Peyer's patch (tissue), 4 donors: ENCODE measurements at regions not wholly inside any gene's neighbourhood (a gene's known extent, or its start where the extent isn't known, plus 50 kb on each side); places are given as distances from the start of the nearest gene placed in this dataset.

Experiments
- DNase-seq, 3 donors: peaks; one replicate each; pipeline ENCODE4 v3.0.0-alpha.2; 2017 to 2019
- H3K27ac ChIP-seq, 4 donors: fragments of 200-600 bp; sonication (generic); one replicate each; pipeline ENCODE4 v1.5.1; 2016 to 2019
- H3K27me3 ChIP-seq, 2 donors: fragments of 200-600 bp; sonication (generic); one replicate each; pipeline ENCODE4 v1.5.1; 2019
- H3K36me3 ChIP-seq, 3 donors: fragments of 200-600 bp; sonication (generic); one replicate each; pipeline ENCODE4 v1.5.1; 2016 to 2019
- H3K4me1 ChIP-seq, 4 donors: fragments of 200-600 bp; sonication (generic); one replicate each; pipeline ENCODE4 v1.5.1; 2016 to 2019
- H3K4me3 ChIP-seq, 4 donors: fragments of 200-600 bp; sonication (generic); 1 replicate in 3 of 4; 2 replicates in 1 of 4; pipeline ENCODE4 v1.5.1; 2016 to 2019; ENCODE audit warnings: mild to moderate bottlenecking in 1 of 4
- H3K9me3 ChIP-seq, 4 donors: fragments of 200-600 bp; sonication (generic); one replicate each; pipeline ENCODE4 v1.5.1; 2016 to 2019; ENCODE audit warnings: mild to moderate bottlenecking in 1 of 4
- POLR2A ChIP-seq, 2 donors: fragments of 450-650 bp; IDR thresholded peaks; one replicate each; pipeline ENCODE4 v1.5.1; 2017; ENCODE audit warnings: antibody characterized with exemption in 2 of 2, mild to moderate bottlenecking in 2 of 2, moderate library complexity in 2 of 2
- TF ChIP-seq, protein P1 (sequence below), 6 experiments: fragments of 450-650 bp in 4 of 6; fragments of 200-600 bp in 2 of 6; sonication (generic) in 1 of 6; IDR thresholded peaks; one replicate each; pipeline ENCODE4 v1.5.1; 2017 to 2019; ENCODE audit warnings: antibody characterized with exemption in 6 of 6, mild to moderate bottlenecking in 3 of 6, moderate library complexity in 1 of 6

DNA sequence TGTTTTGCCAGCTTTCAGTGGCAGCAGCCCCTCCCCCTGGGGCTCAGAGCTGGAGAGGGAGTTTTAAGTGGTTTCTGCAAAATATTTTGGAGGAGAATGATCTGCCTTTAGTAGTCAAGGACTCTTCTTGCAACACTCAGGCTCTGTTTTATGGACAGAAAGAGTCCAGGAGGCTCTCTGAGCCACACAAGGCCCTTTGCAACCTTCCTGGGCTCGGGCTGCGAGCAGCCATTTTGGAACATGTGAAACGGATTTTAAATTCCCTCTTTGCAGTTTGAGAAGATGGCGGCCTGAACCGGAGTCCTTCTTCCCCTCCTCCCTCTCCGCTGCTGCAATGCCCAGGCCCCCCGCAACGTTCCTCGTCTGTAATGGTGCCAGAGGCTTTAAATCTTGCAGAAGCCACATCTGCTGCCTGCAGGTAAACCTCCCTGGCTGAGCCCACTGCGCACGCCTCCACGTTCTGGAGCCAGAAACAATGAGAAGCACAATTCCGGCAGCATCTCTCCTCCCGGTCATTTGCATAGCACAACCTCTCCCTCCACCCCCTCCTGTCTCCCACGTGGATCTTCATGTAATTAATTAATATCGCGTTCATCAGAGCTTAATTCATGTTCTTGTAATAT, 386.1 kb downstream of the SEC14L1 start:
- H3K27ac ChIP-seq, result no peak overlapping the region
- H3K4me3 ChIP-seq, result no peak overlapping the region

DNA sequence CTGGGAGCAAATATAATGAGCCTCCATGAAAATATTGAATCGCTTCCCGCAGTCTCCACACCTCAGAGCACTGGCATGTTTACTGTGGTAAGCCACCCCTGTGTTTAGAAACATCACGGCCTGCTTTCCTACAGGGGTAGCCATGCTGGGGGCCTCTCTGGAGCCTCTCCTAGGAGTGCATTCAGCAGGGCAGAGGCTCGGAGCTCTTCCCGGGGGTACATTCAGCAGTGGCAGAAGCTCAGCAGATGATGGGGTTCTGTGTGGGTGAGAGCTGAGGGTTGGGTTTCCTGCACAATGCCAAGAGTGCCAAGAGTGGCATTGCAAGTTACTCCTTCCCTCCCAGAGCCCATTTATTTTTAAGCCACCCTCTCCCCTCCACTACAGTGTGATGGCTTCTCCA, 386.6 kb downstream of the SEC14L1 start:
- Histone ChIP-seq H3K27me3 (peaks cover 0 to 6% of the 10 kb centered on the region in 2 donors), H3K4me1 (peaks cover 0 to 8% (median 0%) of the 10 kb centered on the region in 4 donors), H3K4me3 (no peak overlapping the region), H3K36me3 (no peaks in the 10 kb centered on the region), H3K27ac (no peak overlapping the region), H3K9me3 (no peaks in the 10 kb centered on the region)
- no peak for DNase-seq
- TF ChIP-seq POLR2A (IDR thresholded peaks at IDR 0.05), result no peak
- TF ChIP-seq, protein P1, sequence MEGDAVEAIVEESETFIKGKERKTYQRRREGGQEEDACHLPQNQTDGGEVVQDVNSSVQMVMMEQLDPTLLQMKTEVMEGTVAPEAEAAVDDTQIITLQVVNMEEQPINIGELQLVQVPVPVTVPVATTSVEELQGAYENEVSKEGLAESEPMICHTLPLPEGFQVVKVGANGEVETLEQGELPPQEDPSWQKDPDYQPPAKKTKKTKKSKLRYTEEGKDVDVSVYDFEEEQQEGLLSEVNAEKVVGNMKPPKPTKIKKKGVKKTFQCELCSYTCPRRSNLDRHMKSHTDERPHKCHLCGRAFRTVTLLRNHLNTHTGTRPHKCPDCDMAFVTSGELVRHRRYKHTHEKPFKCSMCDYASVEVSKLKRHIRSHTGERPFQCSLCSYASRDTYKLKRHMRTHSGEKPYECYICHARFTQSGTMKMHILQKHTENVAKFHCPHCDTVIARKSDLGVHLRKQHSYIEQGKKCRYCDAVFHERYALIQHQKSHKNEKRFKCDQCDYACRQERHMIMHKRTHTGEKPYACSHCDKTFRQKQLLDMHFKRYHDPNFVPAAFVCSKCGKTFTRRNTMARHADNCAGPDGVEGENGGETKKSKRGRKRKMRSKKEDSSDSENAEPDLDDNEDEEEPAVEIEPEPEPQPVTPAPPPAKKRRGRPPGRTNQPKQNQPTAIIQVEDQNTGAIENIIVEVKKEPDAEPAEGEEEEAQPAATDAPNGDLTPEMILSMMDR (IDR thresholded peaks at IDR 0.05), result no peak

More for the DNA sequence above, 386.1 kb downstream of the SEC14L1 start:
- TF ChIP-seq POLR2A (IDR thresholded peaks at IDR 0.05), result no peak
- TF ChIP-seq, protein P1 (IDR thresholded peaks at IDR 0.05), result no peak
- Histone ChIP-seq H3K27me3 (peaks cover 0 to 6% of the 10 kb centered on the region in 2 donors), H3K9me3 (no peaks in the 10 kb centered on the region), H3K36me3 (no peaks in the 10 kb centered on the region), H3K4me1 (peaks cover 0 to 8% (median 0%) of the 10 kb centered on the region in 4 donors)
- DNase-seq, result no peak

DNA sequence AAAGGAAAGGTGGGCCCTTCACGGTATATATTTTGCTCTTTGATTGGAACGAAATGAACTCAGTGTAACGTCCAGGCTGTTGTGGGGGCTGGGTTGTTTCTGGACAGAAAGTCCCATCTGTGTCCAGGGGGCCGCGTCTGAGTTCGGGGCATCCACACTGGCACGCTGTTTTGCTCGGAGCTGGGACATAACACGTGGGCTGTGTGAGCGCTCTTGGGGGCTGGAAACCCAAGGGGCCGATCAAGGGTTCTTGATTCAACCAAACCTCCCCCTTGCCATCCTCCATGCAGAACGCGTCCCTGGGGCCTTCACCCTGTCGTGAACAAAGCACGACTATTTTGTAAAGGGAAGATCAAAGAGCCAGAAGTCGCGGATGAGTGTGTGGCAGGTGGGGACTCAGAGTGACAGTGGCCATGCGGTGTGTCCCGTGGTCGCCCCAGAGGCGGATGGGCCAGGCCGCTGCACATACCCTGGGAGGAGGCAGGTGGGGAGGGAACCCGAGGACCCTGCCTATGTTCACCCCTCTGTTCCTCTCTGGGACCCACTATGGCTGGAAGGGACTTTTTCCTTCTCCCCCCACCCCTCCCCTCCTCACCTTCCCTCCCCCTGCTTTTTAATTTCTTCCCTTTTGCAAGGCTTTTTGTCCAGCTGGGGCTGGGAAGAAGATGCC, 387.2 kb downstream of the SEC14L1 start:
- peaks cover 0 to 8% (median 0%) of the 10 kb centered on the region in 4 donors for H3K4me1 ChIP-seq
- no peaks in the 10 kb centered on the region for H3K36me3 ChIP-seq
- no peak for DNase-seq
- no peak overlapping the region for H3K27ac ChIP-seq
- peak overlapping the region in 1 of 4 donors; percentile 29 for H3K4me3 ChIP-seq
- H3K9me3 ChIP-seq, result no peaks in the 10 kb centered on the region
- TF ChIP-seq, protein P1 (IDR thresholded peaks at IDR 0.05), result no peak
- TF ChIP-seq POLR2A (IDR thresholded peaks at IDR 0.05), result no peak
- peaks cover 0 to 6% of the 10 kb centered on the region in 2 donors for H3K27me3 ChIP-seq

DNA sequence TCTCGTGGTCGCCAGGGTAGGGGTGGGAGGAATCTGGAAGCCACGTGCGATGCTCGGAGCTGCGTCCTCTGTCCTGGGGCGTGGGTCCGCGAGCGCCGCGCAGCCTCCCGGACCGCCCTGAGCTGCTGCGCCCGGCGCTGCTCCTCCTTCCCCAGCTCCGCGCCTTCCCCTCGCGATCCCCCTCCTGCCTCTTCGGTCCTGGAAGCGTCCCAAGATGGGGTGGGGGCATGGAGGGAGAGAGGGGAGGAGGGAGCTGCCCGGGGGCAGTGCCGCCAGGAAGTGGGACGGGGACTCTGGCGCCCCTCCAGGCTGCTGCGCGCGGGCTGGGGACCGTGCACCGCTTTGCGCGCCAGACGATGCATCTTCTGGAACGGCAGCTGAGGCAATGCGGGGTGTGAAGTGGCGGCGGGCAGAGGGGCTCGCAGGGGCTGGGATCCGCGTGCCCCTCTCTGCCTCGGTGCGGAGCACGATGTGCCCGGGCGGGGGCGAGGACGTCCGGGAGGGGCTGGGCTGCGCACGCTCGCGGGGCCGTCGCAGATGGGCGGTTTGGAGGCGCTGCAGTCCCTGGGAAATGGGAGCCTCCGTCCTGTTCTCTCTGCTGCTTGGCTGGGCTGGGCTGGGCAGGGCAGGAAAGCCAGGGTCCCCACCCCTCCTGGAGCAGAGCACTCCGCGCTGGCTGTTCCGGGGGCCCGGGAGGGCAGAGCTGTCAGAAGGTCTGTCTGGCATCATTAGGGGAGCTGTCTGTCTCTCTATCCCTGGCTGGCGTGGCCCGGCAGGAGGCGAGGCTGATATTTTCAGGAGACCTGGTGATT, 388.0 kb downstream of the SEC14L1 start:
- Histone ChIP-seq H3K4me3 (peak overlapping the region in 2 of 4 donors; percentile 4 to 29), H3K9me3 (no peaks in the 10 kb centered on the region), H3K36me3 (no peaks in the 10 kb centered on the region), H3K27me3 (peaks cover 0 to 6% of the 10 kb centered on the region in 2 donors), H3K4me1 (peaks cover 0 to 8% (median 0%) of the 10 kb centered on the region in 4 donors), H3K27ac (no peak overlapping the region)
- DNase-seq, result no peak
- TF ChIP-seq, protein P1 (IDR thresholded peaks at IDR 0.05), result no peak
- TF ChIP-seq POLR2A (IDR thresholded peaks at IDR 0.05), result no peak

DNA sequence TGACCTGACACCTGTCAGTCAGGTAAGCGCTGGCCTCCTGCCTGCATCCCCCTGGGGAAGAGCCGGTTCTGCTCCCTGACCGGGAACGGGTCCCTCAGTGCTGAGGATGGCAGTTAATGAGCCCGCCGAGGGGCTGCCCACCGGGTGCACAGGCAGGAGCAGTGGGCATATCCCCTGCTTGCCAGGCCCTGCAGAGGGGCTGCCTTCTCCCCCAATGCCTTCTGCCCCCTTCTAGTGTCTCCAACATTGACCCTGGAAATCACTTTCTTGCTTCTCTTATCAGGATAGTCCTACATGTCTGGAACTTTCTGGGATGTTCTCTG, 388.5 kb downstream of the SEC14L1 start:
- TF ChIP-seq, protein P1 (IDR thresholded peaks at IDR 0.05), result no peak
- no peak for TF ChIP-seq POLR2A (IDR thresholded peaks at IDR 0.05)
- H3K36me3 ChIP-seq, result no peaks in the 10 kb centered on the region
- H3K4me1 ChIP-seq, result peaks cover 0 to 8% (median 0%) of the 10 kb centered on the region in 4 donors
- no peak for DNase-seq
- H3K4me3 ChIP-seq, result no peak overlapping the region
- peaks cover 0 to 6% of the 10 kb centered on the region in 2 donors for H3K27me3 ChIP-seq
- H3K27ac ChIP-seq, result no peak overlapping the region
- no peaks in the 10 kb centered on the region for H3K9me3 ChIP-seq
